CD4-positive, alpha-beta T cell treated with Interleukin-2 at 100 ng/mL for 4 hours (primary cell): ENCODE measurements at regions not wholly inside any gene's neighbourhood (a gene's known extent, or its start where the extent isn't known, plus 50 kb on each side); places are given as distances from the start of the nearest gene placed in this dataset.
"Not testable (repeated sequence)": the region's sequence is repeated elsewhere in the genome, so short reads cannot be mapped to it uniquely, and the experiment has no call there.

Source experiments
- DNase-seq: peaks from one replicate; pipeline ENCODE4 v3.0.0-alpha.2; 2020; ENCODE audit warnings: low spot score

DNA sequence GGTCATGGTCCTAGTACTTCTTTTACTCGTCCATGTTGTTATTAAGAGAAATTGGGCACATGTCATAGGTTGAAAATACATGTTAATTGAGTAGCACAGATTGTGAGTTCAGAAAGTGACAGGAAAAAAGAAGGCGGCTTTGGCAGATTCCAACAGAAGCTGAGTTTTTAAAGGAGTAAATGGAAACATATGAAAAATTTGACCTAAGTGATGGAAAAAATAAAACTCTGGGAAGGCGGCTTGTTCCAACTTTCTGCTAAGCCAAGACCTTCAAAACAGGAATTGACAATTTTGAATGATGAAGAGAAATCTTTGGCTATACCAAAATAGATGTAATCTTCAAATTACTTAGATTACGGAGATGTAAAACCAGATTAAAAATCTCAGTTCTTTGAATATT, 868.0 kb downstream of the EPHA4 start:
- DNase-seq = no peak

DNA sequence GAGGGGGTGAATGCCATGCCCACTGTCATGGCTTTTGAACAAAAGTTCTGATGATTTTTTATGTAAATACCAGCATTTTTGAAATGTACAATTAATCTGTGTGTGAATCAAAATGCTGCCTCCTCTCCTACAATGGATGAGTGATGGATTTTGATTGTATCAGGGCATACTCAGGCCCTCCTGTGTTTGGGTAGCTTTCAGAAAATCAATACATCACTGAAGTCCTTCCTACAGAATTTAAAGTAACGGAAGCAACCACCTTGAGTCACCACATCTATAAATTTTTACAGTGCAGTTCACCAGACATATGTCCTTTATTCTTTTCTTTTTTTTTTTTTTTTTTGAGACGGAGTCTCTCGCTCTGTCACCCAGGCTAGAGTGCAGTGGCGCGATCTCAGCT, 867.3 kb downstream of the EPHA4 start:
- DNase-seq = no peak

DNA sequence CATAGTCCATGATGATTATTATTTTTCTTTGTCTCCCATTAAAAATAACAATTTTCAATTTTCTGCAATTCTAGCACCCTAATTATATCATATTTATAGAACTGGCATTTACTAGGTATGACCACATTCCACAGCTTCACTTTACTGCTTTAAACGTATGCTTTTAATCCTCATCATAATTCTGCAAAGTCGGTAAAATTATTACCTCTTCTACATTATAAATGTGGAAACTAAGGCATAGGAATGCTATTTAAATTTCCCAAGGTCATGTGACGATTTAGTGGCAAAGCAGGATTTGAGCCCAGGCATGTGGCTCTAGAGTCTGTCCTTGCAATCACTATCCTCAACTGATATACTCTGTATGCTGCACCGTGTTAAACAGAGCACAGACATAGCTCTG, 866.4 kb downstream of the EPHA4 start:
- DNase-seq = no peak

DNA sequence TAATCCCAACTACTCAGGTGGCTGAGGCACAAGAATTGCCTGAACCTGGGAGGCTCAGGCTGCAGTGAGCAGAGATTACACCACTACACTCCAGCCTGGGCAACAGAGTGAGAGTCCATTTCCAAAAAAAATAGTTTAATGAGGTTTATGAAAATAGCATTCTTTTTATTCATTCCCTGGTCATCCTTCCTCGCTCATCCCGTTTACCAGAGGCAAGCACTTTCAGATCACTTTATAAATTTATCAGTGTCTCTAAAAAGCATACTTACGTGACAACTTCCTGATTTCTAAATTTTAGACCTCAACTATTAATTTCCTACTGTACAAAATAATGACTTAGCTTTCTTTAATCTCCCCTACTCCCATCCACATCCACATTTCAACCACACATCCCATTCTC, 864.8 kb downstream of the EPHA4 start:
- no peak for DNase-seq

DNA sequence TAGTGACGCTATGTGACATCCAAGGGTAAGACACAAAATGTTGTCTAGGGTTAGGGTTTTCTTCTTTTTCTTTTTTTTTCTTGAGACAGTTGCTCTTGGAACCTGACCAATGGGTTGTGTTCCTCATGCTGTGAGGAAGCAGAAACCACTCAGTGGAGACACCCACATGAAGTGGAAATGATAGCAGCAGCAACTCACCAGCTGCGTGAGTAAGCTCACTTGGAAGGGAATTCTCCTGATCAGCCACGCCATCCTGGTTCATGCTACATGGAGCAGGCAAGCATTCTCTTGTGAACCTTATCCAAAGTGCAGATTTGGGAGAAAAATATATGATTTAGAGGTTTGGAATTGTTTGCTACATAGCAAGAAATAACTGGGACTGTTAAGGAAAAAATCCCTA, 863.7 kb downstream of the EPHA4 start:
- no peak for DNase-seq

DNA sequence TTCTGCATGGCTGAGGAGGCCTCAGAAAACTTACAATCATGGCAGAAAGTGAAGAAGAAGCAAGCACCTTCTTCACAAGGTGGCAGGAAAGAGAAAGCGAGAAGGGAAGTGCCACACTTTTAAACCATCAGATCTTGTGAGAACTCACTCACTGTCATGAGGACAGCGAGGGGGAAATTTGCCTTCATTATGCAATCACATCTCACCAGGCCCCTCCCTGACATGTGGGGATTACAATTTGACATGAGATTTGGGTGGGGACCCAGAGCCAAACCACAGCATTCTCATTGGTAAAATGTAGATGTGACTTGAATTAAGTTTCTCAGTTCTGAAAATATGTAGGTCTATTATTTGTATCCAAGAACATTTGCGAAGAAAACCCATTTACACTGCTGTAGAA, 854.8 kb downstream of the EPHA4 start:
- no peak for DNase-seq

DNA sequence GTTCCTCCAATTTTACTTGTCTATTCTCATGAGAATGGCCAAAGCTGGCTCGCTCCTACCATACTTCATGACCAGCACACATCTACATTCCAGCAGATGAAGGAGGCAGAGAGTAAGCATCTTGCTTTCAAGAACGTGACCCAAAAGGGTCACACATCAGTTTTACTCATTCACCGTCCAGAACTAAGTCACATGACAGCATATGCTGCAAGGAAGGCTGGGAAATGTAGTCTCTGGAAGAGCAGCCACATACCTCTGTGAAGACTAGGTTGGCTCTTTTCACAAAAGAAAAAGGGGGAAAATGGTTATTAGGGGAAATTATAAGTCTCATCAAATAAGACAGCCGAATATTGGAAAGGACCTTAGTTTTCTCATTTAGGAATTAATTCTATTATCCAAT, 835.3 kb downstream of the EPHA4 start:
- no peak for DNase-seq

DNA sequence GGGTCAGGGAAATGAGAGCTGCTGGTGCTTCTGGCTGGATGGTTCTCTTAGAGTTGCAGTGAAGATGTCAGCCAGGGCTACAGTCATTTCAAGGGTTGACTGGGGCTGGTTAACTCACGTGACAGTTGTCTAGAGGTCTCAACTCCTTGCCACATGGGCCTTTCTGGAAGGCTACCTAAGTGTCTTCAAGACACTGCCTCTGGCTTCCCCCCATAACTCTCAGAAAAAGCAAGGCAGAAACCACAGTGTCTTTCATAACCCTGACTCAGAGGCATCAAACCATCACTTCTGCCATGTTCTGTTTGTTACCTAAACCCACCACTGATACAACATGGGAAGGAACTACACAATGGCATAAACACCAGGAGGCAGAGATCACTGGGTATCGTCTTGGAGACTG, 828.9 kb downstream of the EPHA4 start:
- DNase-seq = no peak

DNA sequence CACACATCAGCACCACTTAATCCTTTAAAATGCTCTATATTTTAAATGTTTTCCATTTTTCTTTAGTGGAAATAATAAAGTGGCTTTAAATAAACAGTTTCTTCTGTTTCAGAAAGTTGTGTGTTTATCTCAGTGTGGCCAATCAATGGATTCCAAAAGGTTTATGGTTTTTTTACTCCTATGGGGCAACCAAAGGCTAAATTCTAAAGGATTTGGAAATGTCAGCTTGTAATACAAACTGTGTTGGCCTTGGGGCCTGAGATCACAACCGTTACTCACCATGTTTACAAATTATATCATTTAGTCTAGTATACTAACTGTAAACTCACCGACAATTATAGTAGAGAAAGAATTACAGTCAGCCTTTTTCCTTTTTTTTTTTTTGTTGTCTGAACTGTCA, 827.2 kb downstream of the EPHA4 start:
- no peak for DNase-seq

DNA sequence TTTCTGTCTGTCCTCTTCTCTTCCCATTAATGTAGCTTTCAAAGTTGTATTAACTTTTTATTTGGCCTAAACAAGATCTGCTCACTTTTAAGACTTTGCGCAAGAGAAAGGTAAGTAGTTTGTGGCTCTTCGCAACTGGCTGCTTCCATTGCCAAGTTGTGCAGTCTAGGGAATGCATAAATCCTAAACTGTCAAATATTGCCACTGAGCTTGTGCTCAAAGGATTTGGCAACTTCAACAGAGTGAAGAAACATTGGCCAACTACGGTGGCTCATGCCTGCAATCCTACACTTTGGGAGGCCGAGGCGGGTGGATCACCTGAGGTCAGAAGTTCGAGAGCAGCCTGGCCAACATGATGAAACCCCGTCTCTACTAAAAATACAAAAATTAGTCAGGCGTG, 826.4 kb downstream of the EPHA4 start:
- DNase-seq = no peak

DNA sequence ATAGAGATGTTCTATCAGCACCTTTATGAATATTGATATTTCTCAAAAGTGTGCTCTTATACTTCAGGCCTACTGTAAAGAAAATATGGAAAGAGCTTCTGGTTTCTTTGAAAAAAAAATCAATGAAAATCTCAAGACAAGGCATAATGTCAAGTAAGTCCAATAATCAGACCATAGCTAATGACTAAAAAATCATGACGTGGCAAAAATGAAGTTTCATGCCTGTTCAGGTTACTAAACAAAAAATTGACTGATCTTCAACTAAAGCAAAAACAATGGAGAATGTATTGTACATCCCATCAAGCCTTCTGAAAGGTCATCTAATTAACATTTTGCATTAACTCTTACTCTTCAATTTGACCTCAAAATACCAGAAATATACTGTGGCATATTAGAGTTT, 824.4 kb downstream of the EPHA4 start:
- DNase-seq = no peak

DNA sequence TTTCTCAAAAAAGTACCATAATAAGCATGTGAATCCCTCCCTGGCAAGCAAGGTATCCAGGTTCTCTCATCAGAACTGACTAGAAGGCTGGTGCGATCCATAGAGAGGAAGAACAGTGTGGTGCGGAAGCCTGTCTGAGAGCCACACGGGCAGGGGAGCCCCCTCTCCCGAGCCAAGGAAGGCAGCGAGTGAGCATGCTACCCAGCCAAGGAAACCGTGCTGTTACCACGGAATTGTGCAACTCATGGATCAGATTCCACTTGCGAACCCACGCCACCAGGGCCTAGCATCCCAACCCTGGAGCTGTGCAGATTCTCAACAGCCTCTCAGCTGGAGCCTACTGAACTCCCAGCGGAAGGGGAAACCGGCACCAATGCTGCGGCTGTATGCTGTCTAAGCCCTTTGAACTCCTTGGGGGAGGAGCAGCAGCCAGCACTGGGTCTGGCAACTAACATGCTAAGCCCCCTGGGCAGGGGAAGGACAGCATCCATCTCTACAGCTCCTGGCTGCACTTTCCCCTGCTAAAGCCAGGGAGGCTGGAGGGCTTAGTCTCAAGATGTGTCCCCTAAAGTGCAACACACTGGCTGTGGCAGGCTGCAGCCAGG, 823.1 kb downstream of the EPHA4 start:
- DNase-seq = no peak

DNA sequence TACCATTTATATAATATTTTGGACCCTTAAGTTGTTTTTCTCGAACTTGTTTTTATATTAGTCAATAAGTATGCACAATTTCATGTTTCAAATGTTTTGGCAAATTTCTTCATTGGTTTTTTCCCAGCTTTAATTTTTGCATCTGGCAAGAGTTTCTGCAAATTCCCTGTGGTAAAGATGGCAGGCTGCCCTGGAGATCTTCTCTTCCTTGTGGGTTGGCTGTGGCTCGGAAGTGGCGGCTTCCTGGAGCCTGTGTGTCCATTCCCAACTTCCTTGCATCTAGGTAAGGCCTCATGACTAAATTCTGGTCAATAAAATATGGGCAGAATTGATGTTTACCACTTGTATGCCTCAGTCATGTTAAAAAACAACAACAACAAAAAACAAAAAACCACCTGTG, 818.6 kb downstream of the EPHA4 start:
- DNase-seq = no peak

DNA sequence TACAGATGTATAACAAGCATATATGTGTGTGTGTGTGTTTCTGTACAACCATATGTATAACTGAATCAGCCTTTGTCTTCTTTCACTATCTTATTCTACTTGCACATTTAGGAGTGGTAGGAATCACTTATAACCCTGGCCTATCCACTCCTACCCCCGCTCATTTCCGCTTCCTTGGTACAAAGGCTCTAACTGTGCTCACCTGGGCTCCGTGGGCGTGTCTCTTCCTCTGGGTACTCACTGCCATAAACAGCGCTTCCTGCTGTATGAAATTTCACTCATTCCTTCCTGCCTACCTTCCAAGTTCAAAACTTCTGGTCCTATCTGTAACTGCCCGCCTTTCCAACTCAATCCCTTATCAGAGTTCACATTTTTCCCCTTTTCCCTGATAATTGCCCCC, 815.5 kb downstream of the EPHA4 start:
- DNase-seq = no peak

DNA sequence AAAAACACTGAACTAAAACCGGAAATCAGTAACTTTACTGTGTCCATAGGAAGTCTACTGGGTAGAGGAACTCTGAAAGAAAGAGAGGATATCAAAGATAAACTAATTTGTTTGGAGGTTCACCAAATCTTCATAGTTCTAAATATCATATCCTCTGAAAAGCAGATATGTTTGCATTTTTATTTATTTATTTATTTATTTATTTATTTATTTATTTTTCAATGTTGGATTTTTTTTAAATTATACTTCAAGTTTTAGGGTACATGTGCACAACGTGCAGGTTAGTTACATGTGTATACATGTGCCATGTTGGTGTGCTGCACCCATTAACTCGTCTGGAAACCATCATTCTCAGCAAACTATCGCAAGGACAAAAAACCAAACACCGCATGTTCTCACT, 813.7 kb downstream of the EPHA4 start:
- not testable (repeated sequence) for DNase-seq

DNA sequence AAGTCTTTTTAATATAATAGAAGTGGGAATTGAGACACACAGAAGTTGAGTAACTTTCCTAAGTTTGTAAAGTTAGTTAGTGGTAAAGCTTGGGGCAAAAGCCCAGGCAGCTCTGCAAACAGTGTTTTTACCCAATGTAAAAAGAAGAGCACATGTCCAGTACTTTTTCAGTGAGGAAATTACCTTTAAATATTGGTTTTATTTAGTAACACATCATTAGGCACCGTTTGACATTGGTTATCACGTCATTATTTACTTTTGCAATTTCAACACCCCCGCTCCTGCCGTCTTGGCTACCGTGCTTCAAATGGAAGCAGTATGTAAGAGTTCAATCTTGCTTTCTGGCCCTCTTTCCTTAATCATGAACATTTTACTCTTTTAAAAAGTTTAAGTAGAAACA, 807.9 kb downstream of the EPHA4 start:
- DNase-seq = no peak

DNA sequence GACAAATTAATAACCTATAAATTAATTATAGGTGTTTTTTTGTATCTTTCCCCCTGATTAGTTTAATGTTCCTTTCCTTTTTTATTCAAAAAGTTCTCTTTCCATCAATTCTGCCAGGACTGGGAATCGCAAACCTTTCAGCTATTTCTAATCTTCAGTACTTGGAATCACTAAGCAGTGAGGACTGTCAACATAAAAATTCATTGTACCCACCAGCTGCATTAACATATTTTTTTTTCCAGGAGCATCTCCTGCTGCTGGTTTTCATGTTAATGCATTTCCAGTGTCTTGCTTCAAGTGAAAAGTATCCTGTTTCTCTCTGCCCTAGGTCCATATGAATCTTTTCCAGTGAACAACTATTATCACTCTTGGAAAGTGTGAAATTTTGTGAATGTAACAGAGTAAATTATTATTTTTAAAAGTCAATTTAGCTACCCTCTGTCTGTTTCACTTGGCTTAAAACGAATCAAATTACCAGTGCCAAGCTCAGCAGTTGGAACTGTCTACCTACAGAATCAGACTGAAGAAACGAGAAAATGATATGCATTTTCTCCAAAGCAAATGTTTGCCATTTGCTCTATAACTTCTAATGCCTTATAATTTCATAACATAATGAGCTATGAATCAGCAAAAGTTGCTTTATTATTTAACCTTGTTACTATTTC, 804.4 kb downstream of the EPHA4 start:
- DNase-seq = no peak

DNA sequence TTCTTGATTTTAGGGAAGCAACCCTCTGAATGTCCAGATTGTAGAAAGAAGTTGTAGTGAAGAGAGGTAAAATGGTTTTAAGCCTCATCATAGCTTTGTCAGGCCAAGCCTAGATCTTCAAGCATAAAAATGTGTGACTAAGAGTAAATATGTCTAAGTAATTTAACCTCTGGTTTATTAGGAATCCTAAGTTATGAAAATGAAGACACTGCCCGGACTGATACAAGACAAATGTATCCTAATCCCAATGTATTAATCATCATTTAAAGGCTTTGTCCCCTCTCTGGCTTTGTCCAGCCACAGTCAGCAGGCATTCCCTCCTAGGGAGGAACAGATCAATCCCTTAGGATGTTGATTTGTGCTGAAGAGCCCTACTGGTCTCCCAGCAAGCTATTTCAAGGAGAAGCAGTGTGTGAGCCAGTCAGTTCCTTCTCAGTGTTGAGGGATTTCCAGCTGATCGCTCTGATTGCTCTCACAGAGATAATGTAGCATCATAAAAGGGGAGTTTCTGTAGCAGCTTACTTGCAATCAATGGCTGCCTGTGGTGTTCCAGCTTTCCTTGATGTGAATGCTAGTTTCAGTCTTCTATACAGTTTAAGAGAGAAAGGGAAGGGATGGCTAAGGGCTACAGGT, 796.1 kb downstream of the EPHA4 start:
- no peak for DNase-seq

DNA sequence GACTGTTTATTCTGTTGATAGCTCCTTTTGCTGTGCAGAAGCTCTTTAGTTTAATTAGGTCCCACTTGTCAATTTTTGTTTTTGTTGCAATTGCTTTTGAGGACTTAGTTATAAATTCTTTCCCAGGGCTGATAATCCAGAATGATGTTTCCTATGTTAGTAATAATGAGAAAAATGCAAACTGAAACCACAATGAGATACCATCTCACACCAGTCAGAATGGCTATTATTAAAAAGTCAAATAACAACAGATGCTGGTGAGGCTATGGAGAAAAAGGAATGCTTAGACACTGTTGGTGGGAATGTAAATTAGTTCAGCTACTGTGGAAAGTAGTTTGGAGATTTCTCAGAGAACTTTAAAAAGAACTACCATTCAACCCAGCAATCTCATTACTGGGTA, 793.0 kb downstream of the EPHA4 start:
- not testable (repeated sequence) for DNase-seq

DNA sequence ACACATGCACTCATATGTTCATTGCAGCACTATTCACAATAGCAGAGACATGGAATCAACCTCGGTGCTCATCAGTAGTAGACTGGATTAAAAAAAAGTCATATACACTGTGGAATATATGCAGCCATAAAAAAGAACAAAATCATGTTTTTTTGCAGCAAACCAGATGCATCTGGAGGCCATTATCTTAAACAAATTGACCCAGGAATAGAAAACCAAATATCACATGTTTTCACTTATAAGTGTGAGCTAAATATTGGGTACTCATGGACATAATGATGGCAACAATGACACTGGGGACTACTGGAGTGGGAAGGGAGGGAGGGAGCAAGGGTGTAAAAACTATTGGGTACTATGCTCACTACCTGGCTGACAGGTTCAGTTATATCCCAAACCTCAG, 792.6 kb downstream of the EPHA4 start:
- DNase-seq = no peak

DNA sequence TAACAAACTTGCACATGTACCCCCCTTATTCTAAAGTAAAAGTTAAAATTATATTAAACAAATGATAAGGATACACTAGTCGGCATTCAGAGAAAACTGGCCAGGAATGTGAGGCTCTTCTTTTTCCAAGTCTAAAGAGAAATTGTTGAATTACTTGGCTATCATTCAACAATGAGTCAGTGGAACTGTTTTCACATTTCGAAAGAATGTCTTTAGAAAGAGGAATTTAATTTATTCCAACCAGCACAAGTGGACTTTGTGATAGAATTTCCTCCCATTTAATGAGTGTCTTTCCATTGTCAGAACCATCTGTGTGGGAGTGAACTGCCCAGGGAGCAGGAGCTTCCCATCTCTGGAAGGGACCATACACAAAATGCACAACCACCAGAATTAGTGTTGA, 792.2 kb downstream of the EPHA4 start:
- no peak for DNase-seq

DNA sequence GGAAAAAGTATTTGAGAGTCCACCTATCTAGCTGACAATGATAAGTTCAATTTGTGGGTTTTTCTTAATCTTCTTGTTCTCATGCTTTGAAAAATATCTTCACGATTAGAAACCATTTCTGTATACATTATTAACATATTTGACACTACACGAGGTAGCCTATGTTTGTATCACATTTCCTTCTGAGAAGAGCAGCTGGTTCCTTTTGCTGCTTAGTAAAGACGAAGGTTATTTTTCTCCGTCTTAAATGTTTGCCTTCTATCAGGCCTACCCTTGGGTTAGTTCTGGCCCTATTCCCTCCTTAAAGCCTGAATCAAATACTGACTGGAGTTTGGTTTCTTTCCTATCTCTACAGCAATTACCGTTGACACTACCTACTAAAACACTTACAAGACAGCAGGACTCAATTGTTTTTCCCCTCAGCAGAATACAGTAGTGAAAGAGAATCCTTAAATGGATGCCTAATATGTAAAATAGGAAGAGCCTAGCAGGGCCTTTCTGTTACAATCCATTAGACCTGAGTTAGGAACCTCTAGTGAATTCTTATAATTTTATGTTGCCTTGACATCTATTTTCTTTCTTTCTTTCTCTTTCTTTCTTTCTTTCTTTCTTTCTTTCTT, 790.4 kb downstream of the EPHA4 start:
- DNase-seq = no peak

DNA sequence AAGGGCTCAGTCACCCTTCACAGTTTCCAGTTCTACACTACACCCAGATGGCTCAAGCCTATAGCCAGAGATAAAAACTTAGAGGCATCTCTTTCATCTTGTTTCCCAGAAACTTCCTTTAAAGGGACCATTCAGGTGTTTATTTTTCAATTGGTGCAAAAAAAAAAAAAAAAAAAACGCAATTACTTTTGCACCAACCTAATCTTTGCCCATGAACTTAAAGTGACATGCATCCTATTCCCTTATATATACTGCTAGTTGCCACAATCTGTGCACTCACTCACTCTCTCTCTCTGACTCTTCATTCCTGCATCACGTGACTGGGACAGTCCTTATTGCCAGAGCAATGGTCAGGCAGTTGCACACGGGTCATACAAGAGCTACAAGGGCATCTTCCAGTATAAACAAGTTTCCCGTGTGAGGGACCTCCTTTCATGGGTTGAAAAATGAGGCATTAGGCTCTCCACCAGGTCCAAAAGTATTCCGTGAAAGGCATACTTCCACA, 789.4 kb downstream of the EPHA4 start:
- DNase-seq = no peak
